WERI-Rb-1 (cell line): ENCODE measurements at regions not wholly inside any gene's neighbourhood (a gene's known extent, or its start where the extent isn't known, plus 50 kb on each side); places are given as distances from the start of the nearest gene placed in this dataset.

Source experiments
- DNase-seq: peaks from one replicate; pipeline ENCODE4 v3.0.0-alpha.2; 2020
- H3K27ac ChIP-seq: fragments of 250-450 bp; sonication (Bioruptor Pico); 2 replicates; pipeline ENCODE4 v1.5.1; 2020; ENCODE audit warnings: mild to moderate bottlenecking, moderate library complexity
- H3K27me3 ChIP-seq: fragments of 250-450 bp; sonication (Bioruptor Pico); 2 replicates; pipeline ENCODE4 v1.5.1; 2021; ENCODE audit warnings: mild to moderate bottlenecking, low read depth, moderate library complexity; ENCODE audit not compliant: insufficient read depth, severe bottlenecking
- H3K36me3 ChIP-seq: fragments of 250-450 bp; sonication (Bioruptor Pico); 2 replicates; pipeline ENCODE4 v1.5.1; 2020; ENCODE audit warnings: mild to moderate bottlenecking, moderate library complexity
- H3K4me3 ChIP-seq: 2 replicates; pipeline ENCODE4 v1.5.1; 2011; ENCODE audit warnings: low read depth, mild to moderate bottlenecking, control low read depth, low read length
- H3K9me3 ChIP-seq: fragments of 250-450 bp; sonication (Bioruptor Pico); 2 replicates; pipeline ENCODE4 v1.5.1; 2021; ENCODE audit warnings: mild to moderate bottlenecking, moderate library complexity; ENCODE audit not compliant: severe bottlenecking
- TF ChIP-seq, protein P1 (sequence below): IDR thresholded peaks from 2 replicates; pipeline ENCODE4 v1.5.1; 2011; ENCODE audit warnings: low read depth, mild to moderate bottlenecking, control low read depth, inconsistent platforms, low read length

DNA sequence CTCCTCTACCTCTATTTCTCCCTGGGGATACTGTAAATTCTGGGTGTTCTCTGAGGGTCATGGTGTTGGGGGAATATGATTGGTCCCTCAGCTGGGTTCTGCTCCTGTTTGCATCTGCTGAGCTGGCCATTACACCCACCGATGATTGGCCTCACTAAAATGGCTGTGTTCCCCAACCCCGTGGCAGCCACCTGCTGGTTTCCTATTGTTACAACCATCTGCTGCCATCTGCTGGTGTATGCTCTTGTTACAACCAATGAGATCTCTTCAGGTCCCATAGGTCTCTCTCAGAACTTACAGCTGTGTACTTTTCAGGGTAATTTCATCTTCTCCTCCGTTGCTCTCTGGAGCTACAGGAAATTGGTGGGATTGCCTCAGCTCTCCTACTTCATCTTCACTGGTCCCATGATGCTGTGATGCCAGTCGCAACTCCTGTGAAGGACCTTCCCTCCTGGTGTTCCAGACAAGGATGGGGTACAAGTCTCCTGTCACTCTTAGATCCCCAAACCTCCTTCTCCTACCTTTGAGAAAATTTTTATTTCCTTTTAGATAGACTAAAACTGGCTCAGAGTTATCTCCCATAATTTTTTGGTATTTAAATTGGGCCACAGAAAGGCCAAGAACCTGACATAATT lies 303.5 kb upstream of the SMIM30 start:
- Histone ChIP-seq H3K27ac (no peak overlapping the region), H3K4me3 (no peak overlapping the region), H3K9me3 (no peaks in the 10 kb centered on the region), H3K27me3 (no peaks in the 10 kb centered on the region), H3K36me3 (no peaks in the 10 kb centered on the region)
- TF ChIP-seq, protein P1, sequence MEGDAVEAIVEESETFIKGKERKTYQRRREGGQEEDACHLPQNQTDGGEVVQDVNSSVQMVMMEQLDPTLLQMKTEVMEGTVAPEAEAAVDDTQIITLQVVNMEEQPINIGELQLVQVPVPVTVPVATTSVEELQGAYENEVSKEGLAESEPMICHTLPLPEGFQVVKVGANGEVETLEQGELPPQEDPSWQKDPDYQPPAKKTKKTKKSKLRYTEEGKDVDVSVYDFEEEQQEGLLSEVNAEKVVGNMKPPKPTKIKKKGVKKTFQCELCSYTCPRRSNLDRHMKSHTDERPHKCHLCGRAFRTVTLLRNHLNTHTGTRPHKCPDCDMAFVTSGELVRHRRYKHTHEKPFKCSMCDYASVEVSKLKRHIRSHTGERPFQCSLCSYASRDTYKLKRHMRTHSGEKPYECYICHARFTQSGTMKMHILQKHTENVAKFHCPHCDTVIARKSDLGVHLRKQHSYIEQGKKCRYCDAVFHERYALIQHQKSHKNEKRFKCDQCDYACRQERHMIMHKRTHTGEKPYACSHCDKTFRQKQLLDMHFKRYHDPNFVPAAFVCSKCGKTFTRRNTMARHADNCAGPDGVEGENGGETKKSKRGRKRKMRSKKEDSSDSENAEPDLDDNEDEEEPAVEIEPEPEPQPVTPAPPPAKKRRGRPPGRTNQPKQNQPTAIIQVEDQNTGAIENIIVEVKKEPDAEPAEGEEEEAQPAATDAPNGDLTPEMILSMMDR: peak; percentile 84
- peak; percentile 87 for DNase-seq

DNA sequence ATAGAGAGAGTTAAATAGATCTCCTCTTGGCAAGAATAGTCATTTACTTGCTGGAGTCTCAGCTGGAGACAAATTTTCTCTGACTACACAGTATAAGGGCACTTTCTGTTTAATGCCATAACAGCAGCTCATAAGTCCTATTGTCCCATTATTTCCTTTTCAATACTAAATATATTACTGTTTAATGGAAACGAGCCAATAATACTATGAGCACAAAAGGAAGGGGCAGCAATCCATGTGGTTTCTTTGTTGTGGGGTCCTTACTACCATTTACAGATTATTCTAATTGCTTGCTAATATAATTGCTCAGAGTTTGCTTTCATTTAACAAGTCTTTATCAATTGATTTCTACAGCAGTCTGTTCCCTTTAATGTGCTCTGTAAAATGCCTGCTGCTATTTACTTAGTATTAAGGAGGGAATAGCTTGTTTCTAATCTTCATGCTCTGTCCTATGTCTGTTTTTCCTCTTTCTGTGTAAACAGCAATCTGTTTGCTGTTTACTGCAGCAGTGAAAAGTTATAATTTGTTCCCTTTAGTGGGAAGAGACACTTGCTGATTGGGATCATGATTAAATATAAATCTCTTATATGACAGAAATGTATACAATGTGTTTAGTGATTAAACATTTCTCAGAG lies 296.2 kb upstream of the SMIM30 start:
- no peaks in the 10 kb centered on the region for H3K9me3 ChIP-seq
- H3K36me3 ChIP-seq: no peaks in the 10 kb centered on the region
- no peak overlapping the region for H3K4me3 ChIP-seq
- no peak for DNase-seq
- no peaks in the 10 kb centered on the region for H3K27me3 ChIP-seq
- no peak overlapping the region for H3K27ac ChIP-seq
- TF ChIP-seq, protein P1: no peak

DNA sequence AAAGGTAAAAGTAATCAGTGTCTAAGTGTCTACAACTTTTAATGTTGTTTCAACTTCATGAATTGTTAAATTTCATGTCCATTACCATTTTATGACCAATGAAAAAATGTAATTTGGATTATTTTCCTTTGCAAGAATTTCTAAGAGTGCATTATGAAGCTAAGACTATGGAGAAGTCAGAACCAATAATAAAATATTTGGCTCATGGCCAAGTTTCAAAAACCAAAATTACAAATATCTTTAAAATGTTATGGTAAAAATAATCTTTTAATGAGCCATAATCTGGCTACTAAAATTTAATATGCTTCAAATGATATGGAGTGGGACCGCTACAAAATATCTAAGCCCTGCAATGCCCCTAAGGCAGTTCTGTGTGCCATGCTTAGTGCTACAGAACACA lies 294.1 kb upstream of the SMIM30 start:
- Histone ChIP-seq H3K4me3 (no peak overlapping the region), H3K27me3 (no peaks in the 10 kb centered on the region), H3K27ac (no peak overlapping the region), H3K36me3 (no peaks in the 10 kb centered on the region), H3K9me3 (no peaks in the 10 kb centered on the region)
- TF ChIP-seq, protein P1: no peak
- no peak for DNase-seq

DNA sequence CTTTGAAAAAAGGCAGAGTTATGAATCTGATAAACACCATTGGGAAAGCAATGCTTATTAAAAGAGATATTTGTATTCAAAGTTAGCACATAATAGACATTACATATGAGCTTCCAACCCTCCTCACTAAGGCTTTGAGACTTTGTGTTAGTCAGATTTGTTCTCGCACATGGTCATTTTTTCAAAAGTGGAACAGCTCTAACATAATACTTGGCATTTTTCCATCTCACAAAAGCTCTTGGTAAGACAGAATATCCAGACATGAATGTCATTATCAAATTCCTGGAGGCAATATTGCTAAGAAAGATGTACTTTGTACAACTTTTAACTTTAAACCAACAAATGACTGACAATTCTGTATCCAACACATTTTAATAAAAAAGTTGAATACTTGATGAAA lies 292.4 kb upstream of the SMIM30 start:
- no peak for DNase-seq
- Histone ChIP-seq H3K4me3 (no peak overlapping the region), H3K36me3 (no peaks in the 10 kb centered on the region), H3K27ac (no peak overlapping the region), H3K9me3 (no peaks in the 10 kb centered on the region), H3K27me3 (no peaks in the 10 kb centered on the region)
- TF ChIP-seq, protein P1: no peak

DNA sequence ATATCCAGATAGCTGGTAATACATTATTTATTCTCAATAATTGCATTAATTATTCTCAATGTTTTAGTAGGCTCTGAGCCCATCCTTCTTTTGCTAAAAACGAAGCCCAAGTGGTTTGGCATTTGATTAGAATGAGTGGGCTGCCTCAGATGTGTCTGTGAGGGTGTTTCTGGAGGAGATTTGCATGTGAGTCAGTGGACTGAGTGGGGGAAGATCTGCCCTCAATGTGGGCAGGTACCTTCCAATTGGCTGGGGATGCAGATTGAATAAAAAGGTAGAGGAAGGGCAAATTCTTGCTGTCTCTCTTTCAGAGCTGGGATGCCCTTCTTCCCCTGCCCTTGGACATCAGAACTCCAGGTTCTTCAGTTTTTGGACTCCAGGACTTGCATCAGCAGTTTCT lies 290.6 kb upstream of the SMIM30 start:
- H3K27me3 ChIP-seq: no peaks in the 10 kb centered on the region
- H3K4me3 ChIP-seq: no peak overlapping the region
- no peaks in the 10 kb centered on the region for H3K9me3 ChIP-seq
- H3K27ac ChIP-seq: no peak overlapping the region
- DNase-seq: no peak
- no peaks in the 10 kb centered on the region for H3K36me3 ChIP-seq
- TF ChIP-seq, protein P1: no peak
